ENCODE measurements at regions not wholly inside any gene's neighbourhood (a gene's known extent, or its start where the extent isn't known, plus 50 kb on each side); places are given as distances from the start of the nearest gene placed in this dataset.

DNA sequence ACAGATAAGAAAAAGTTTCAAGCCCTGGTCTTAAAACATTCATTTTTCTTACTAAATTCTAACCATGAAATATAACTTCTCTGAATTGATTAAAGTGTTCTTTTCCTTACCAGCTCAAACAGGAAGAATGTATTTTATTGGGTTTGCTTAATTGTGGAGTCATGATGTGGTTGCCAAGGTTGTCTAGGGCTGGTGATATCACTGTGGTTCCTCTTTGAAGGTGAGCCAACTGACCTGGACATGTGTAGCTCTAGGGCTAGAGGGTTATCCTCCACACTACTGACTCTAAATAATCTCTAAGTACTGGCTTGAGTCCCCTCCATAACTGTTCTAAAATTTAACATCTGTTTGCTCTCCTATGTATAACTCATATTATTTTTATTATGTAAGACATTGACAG, 529.6 kb downstream of the PIK3C3 start:
- TF ChIP-seq, protein P1, sequence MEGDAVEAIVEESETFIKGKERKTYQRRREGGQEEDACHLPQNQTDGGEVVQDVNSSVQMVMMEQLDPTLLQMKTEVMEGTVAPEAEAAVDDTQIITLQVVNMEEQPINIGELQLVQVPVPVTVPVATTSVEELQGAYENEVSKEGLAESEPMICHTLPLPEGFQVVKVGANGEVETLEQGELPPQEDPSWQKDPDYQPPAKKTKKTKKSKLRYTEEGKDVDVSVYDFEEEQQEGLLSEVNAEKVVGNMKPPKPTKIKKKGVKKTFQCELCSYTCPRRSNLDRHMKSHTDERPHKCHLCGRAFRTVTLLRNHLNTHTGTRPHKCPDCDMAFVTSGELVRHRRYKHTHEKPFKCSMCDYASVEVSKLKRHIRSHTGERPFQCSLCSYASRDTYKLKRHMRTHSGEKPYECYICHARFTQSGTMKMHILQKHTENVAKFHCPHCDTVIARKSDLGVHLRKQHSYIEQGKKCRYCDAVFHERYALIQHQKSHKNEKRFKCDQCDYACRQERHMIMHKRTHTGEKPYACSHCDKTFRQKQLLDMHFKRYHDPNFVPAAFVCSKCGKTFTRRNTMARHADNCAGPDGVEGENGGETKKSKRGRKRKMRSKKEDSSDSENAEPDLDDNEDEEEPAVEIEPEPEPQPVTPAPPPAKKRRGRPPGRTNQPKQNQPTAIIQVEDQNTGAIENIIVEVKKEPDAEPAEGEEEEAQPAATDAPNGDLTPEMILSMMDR (IDR thresholded peaks at IDR 0.05) = no peak
- no peak for TF ChIP-seq POLR2A (IDR thresholded peaks at IDR 0.05)

Measured in tibial nerve (tissue), 3 donors.